ENCODE measurements at regions not wholly inside any gene's neighbourhood (a gene's known extent, or its start where the extent isn't known, plus 50 kb on each side); places are given as distances from the start of the nearest gene placed in this dataset.

DNA sequence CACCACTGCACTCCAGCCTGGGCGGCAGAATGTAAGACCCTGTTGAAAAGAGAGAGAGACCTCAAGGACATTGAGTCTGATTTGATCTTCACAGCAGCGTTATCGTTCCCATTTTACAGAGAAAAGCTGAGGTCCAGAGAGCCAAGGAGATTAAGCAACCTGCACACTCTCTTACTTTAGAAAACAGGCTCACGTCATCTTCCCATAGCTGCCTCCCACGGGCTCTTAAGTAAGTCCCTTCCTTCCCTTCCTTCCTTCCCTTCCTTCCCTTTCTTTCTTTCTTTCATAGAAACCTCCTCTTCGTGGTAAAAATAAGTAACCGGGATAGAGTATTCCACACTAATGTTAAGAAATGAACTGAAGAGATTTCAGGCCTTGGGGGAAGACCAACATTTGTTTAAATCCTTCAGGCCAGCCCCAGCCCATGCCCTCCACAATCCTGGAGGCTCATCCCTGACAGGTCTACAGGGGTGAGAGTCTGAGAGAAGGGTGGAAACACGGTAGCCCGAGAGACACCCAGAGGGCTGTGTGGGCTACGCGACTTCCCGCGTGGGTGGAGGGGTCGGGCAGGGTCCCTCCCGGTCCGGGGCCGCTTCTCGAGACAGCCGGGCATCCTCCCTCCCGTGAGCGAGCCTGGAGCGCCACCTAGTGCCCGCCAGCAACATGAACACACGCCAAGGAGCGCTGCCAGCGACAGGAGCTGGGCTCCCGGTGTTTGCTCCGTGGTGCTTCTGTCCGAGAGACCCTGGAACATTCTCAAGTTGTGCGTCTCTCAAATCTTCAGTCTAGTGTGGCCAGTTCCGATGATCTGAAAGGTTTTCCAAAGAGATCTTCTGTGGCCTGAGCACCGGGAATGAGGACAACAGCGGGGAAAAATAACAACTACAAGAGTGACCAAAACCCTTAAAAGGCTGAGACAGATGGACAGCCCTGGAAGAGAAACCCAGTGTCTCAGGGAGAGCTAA is 160.3 kb downstream of the INO80D start (continued):
- TF ChIP-seq, protein P1, sequence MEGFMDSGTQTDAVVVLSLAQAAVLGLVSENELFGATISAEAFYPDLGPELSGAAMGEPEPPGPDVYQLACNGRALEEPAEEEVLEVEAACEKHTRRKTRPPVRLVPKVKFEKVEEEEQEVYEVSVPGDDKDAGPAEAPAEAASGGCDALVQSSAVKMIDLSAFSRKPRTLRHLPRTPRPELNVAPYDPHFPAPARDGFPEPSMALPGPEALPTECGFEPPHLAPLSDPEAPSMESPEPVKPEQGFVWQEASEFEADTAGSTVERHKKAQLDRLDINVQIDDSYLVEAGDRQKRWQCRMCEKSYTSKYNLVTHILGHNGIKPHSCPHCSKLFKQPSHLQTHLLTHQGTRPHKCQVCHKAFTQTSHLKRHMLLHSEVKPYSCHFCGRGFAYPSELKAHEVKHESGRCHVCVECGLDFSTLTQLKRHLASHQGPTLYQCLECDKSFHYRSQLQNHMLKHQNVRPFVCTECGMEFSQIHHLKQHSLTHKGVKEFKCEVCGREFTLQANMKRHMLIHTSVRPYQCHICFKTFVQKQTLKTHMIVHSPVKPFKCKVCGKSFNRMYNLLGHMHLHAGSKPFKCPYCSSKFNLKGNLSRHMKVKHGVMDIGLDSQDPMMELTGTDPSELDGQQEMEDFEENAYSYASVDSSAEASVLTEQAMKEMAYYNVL (CRISPR knock-in tag; IDR thresholded peaks at IDR 0.05; ENCODE audit: borderline replicate concordance), result peak; percentile 24; the same call in 1 of the 2 replicates
- no peak for TF ChIP-seq EP300 (IDR thresholded peaks at IDR 0.05; ENCODE audit: low read depth in 2 of 2, low read length in 2 of 2)
- no peak for TF ChIP-seq EP300 (CRISPR knock-in tag; IDR thresholded peaks at IDR 0.05; ENCODE audit: borderline replicate concordance)
- TF ChIP-seq ZSCAN12 (CRISPR knock-in tag; IDR thresholded peaks at IDR 0.05), result no peak
- TF ChIP-seq SAP130 (CRISPR knock-in tag; IDR thresholded peaks at IDR 0.05; ENCODE audit: low read depth), result peak; percentile 21; the same call in 1 of the 2 replicates
- TF ChIP-seq, protein P2, sequence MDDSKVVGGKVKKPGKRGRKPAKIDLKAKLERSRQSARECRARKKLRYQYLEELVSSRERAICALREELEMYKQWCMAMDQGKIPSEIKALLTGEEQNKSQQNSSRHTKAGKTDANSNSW (CRISPR knock-in tag; IDR thresholded peaks at IDR 0.05; ENCODE audit: borderline replicate concordance), result no peak
- no peak for TF ChIP-seq ZNF431 (CRISPR knock-in tag; IDR thresholded peaks at IDR 0.05; ENCODE audit: borderline replicate concordance, low read depth)
- no peak for TF ChIP-seq HMG20B (CRISPR knock-in tag; conservative IDR thresholded peaks at IDR 0.05)
- TF ChIP-seq, protein P3, sequence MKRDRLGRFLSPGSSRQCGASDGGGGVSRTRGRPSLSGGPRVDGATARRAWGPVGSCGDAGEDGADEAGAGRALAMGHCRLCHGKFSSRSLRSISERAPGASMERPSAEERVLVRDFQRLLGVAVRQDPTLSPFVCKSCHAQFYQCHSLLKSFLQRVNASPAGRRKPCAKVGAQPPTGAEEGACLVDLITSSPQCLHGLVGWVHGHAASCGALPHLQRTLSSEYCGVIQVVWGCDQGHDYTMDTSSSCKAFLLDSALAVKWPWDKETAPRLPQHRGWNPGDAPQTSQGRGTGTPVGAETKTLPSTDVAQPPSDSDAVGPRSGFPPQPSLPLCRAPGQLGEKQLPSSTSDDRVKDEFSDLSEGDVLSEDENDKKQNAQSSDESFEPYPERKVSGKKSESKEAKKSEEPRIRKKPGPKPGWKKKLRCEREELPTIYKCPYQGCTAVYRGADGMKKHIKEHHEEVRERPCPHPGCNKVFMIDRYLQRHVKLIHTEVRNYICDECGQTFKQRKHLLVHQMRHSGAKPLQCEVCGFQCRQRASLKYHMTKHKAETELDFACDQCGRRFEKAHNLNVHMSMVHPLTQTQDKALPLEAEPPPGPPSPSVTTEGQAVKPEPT (CRISPR knock-in tag; IDR thresholded peaks at IDR 0.05; ENCODE audit: low read depth), result no peak
- peak; percentile 49; the same call in 1 of the 2 replicates for TF ChIP-seq ZNF350 (CRISPR knock-in tag; IDR thresholded peaks at IDR 0.05; ENCODE audit: borderline replicate concordance, low read depth)
- TF ChIP-seq HDAC2 (CRISPR knock-in tag; IDR thresholded peaks at IDR 0.05), result no peak
- TF ChIP-seq ZNF264 (CRISPR knock-in tag; IDR thresholded peaks at IDR 0.05), result no peak
- TF ChIP-seq ZBTB3 (CRISPR knock-in tag; IDR thresholded peaks at IDR 0.05; ENCODE audit: borderline replicate concordance, low read depth), result no peak
- TF ChIP-seq FOXO1 (CRISPR knock-in tag; IDR thresholded peaks at IDR 0.05), result peak; percentile 49; the same call in 1 of the 2 replicates
- TF ChIP-seq SRSF9 (IDR thresholded peaks at IDR 0.05; ENCODE audit: borderline replicate concordance, insufficient read depth, low read depth, low read length, poor library complexity, severe bottlenecking), result no peak
- no peak for TF ChIP-seq MATR3 (CRISPR knock-in tag; IDR thresholded peaks at IDR 0.05)
- TF ChIP-seq CCDC6 (CRISPR knock-in tag; IDR thresholded peaks at IDR 0.05), result no peak
- no peak; the same call in 1 of the 2 replicates for TF ChIP-seq PHF21A (CRISPR knock-in tag; IDR thresholded peaks at IDR 0.05)
- peak; percentile 65; the same call in 1 of the 2 replicates for TF ChIP-seq ZNF121 (CRISPR knock-in tag; IDR thresholded peaks at IDR 0.05)
- no peak for TF ChIP-seq ZNF644 (CRISPR knock-in tag; IDR thresholded peaks at IDR 0.05; ENCODE audit: low read depth)
- no peak for TF ChIP-seq HMG20A (CRISPR knock-in tag; IDR thresholded peaks at IDR 0.05; ENCODE audit: borderline replicate concordance)
- TF ChIP-seq ZNF737 (CRISPR knock-in tag; IDR thresholded peaks at IDR 0.05; ENCODE audit: borderline replicate concordance), result no peak
- TF ChIP-seq, protein P4, sequence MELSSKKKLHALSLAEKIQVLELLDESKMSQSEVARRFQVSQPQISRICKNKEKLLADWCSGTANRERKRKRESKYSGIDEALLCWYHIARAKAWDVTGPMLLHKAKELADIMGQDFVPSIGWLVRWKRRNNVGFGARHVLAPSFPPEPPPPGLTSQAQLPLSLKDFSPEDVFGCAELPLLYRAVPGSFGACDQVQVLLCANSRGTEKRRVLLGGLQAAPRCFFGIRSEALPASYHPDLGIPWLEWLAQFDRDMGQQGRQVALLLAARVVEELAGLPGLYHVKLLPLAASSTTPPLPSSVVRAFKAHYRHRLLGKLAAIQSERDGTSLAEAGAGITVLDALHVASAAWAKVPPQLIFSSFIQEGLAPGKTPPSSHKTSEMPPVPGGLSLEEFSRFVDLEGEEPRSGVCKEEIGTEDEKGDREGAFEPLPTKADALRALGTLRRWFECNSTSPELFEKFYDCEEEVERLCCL (CRISPR knock-in tag; IDR thresholded peaks at IDR 0.05; ENCODE audit: borderline replicate concordance), result no peak
- TF ChIP-seq ATF1 (CRISPR knock-in tag; IDR thresholded peaks at IDR 0.05), result no peak
- no peak for TF ChIP-seq SMARCE1 (IDR thresholded peaks at IDR 0.05; ENCODE audit: borderline replicate concordance)

Measured in HepG2 (cell line).